ENCODE measurements at regions not wholly inside any gene's neighbourhood (a gene's known extent, or its start where the extent isn't known, plus 50 kb on each side); places are given as distances from the start of the nearest gene placed in this dataset.

- H3K27me3 ChIP-seq (ENCODE audit: insufficient read depth, low read length): no peaks in the 10 kb centered on the region
- no peaks in the 10 kb centered on the region for H3K79me2 ChIP-seq (ENCODE audit: insufficient read depth, low read length)
- DNase-seq (ENCODE audit: insufficient read length, low spot score, missing footprints): no peak
- H3K4me3 ChIP-seq (ENCODE audit: insufficient read depth, low read length): no peak overlapping the region
- no peak overlapping the region for H2AFZ ChIP-seq (ENCODE audit: low read length)
- H3K4me2 ChIP-seq (ENCODE audit: insufficient read depth, low read length): no peak overlapping the region
- peaks cover 17% of the 10 kb centered on the region for H3K4me1 ChIP-seq (ENCODE audit: insufficient read depth, low read length)
- H3K27ac ChIP-seq (ENCODE audit: low read depth, low read length): no peak overlapping the region
- no peaks in the 10 kb centered on the region for H3K9me3 ChIP-seq (ENCODE audit: low read depth, low read length)
- H3K36me3 ChIP-seq (ENCODE audit: insufficient read depth, low read length): no peaks in the 10 kb centered on the region
- no peaks in the 10 kb centered on the region for H4K20me1 ChIP-seq (ENCODE audit: insufficient read depth, low read length)
- no peak for TF ChIP-seq CTCF (IDR thresholded peaks at IDR 0.05; ENCODE audit: extremely low read depth, low read depth, low read length)
These were observed 115.8 kb upstream of the IGSF10 start for GRCh38 chr3:151576511-151577137.

GRCh38 chr3:151568184-151568583 lies 107.3 kb upstream of the IGSF10 start:
- H3K27ac ChIP-seq (ENCODE audit: low read depth, low read length): no peak overlapping the region
- no peaks in the 10 kb centered on the region for H3K27me3 ChIP-seq (ENCODE audit: insufficient read depth, low read length)
- TF ChIP-seq CTCF (IDR thresholded peaks at IDR 0.05; ENCODE audit: extremely low read depth, low read depth, low read length): no peak
- no peak overlapping the region for H3K4me2 ChIP-seq (ENCODE audit: insufficient read depth, low read length)
- no peak overlapping the region for H3K4me3 ChIP-seq (ENCODE audit: insufficient read depth, low read length)
- H3K36me3 ChIP-seq (ENCODE audit: insufficient read depth, low read length): no peaks in the 10 kb centered on the region
- no peak overlapping the region for H2AFZ ChIP-seq (ENCODE audit: low read length)
- H3K4me1 ChIP-seq (ENCODE audit: insufficient read depth, low read length): no peaks in the 10 kb centered on the region
- no peaks in the 10 kb centered on the region for H4K20me1 ChIP-seq (ENCODE audit: insufficient read depth, low read length)
- no peak for DNase-seq (ENCODE audit: insufficient read length, low spot score, missing footprints)
- H3K79me2 ChIP-seq (ENCODE audit: insufficient read depth, low read length): no peaks in the 10 kb centered on the region
- no peaks in the 10 kb centered on the region for H3K9me3 ChIP-seq (ENCODE audit: low read depth, low read length)

- no peaks in the 10 kb centered on the region for H3K27me3 ChIP-seq (ENCODE audit: insufficient read depth, low read length)
- no peak for TF ChIP-seq CTCF (IDR thresholded peaks at IDR 0.05; ENCODE audit: extremely low read depth, low read depth, low read length)
These were observed 106.6 kb upstream of the IGSF10 start for GRCh38 chr3:151567477-151567876.

GRCh38 chr3:151564261-151564660 lies 103.4 kb upstream of the IGSF10 start:
- DNase-seq (ENCODE audit: insufficient read length, low spot score, missing footprints): no peak
- H3K27ac ChIP-seq (ENCODE audit: low read depth, low read length): no peak overlapping the region
- no peak for TF ChIP-seq CTCF (IDR thresholded peaks at IDR 0.05; ENCODE audit: extremely low read depth, low read depth, low read length)
- H3K36me3 ChIP-seq (ENCODE audit: insufficient read depth, low read length): no peaks in the 10 kb centered on the region
- H2AFZ ChIP-seq (ENCODE audit: low read length): no peak overlapping the region
- no peaks in the 10 kb centered on the region for H4K20me1 ChIP-seq (ENCODE audit: insufficient read depth, low read length)
- H3K4me1 ChIP-seq (ENCODE audit: insufficient read depth, low read length): no peaks in the 10 kb centered on the region
- no peaks in the 10 kb centered on the region for H3K27me3 ChIP-seq (ENCODE audit: insufficient read depth, low read length)
- H3K79me2 ChIP-seq (ENCODE audit: insufficient read depth, low read length): no peaks in the 10 kb centered on the region
- no peak overlapping the region for H3K4me2 ChIP-seq (ENCODE audit: insufficient read depth, low read length)
- H3K9me3 ChIP-seq (ENCODE audit: low read depth, low read length): no peaks in the 10 kb centered on the region
- H3K4me3 ChIP-seq (ENCODE audit: insufficient read depth, low read length): no peak overlapping the region

More at GRCh38 chr3:151567477-151567876, 106.6 kb upstream of the IGSF10 start:
- H4K20me1 ChIP-seq (ENCODE audit: insufficient read depth, low read length): no peaks in the 10 kb centered on the region
- no peak for DNase-seq (ENCODE audit: insufficient read length, low spot score, missing footprints)
- H3K9me3 ChIP-seq (ENCODE audit: low read depth, low read length): no peaks in the 10 kb centered on the region
- H3K27ac ChIP-seq (ENCODE audit: low read depth, low read length): no peak overlapping the region
- no peaks in the 10 kb centered on the region for H3K4me1 ChIP-seq (ENCODE audit: insufficient read depth, low read length)
- no peak overlapping the region for H3K4me2 ChIP-seq (ENCODE audit: insufficient read depth, low read length)
- H3K4me3 ChIP-seq (ENCODE audit: insufficient read depth, low read length): no peak overlapping the region
- no peaks in the 10 kb centered on the region for H3K36me3 ChIP-seq (ENCODE audit: insufficient read depth, low read length)
- no peak overlapping the region for H2AFZ ChIP-seq (ENCODE audit: low read length)
- no peaks in the 10 kb centered on the region for H3K79me2 ChIP-seq (ENCODE audit: insufficient read depth, low read length)

Data from osteoblast (primary cell).